Activated T-cell treated with anti-CD3 and anti-CD28 coated beads, Interleukin-2, amount 50 U/mL, for 72 hours (primary cell): ENCODE measurements at regions not wholly inside any gene's neighbourhood (a gene's known extent, or its start where the extent isn't known, plus 50 kb on each side); places are given as distances from the start of the nearest gene placed in this dataset.
"Not testable (repeated sequence)": the region's sequence is repeated elsewhere in the genome, so short reads cannot be mapped to it uniquely, and the experiment has no call there.

Experiments
- ATAC-seq, 2 donors: fragments of 150-1000 bp; cut with Tn5 transposase; replicated peaks in 1 of 2; 2 replicates each; pipeline ENCODE4 v1.10.0; 2021; ENCODE audit warnings: moderate library complexity in 2 of 2, mild to moderate bottlenecking in 1 of 2
- DNase-seq, 2 donors: peaks; one replicate each; pipeline ENCODE4 v3.0.0; 2021 to 2022; ENCODE audit warnings: mixed read lengths in 1 of 2
- H3K27ac Mint-ChIP-seq: one replicate; pipeline ENCODE4 v1.8.0; 2022; ENCODE audit warnings: mild to moderate bottlenecking, moderate library complexity, mixed read lengths
- H3K27me3 Mint-ChIP-seq: one replicate; pipeline ENCODE4 v1.8.0; 2022; ENCODE audit warnings: low read depth, mixed read lengths
- H3K36me3 Mint-ChIP-seq, 2 donors: one replicate each; pipeline ENCODE4 v1.8.0; 2022; ENCODE audit warnings: mixed read lengths in 2 of 2, mild to moderate bottlenecking in 1 of 2; ENCODE audit not compliant: insufficient read depth in 2 of 2
- H3K4me1 Mint-ChIP-seq: one replicate; pipeline ENCODE4 v1.8.0; 2022; ENCODE audit warnings: low read depth, mixed read lengths
- H3K4me3 Mint-ChIP-seq, 2 donors: one replicate each; pipeline ENCODE4 v1.8.0; 2022; ENCODE audit warnings: mild to moderate bottlenecking in 2 of 2, mixed read lengths in 2 of 2, moderate library complexity in 2 of 2
- H3K9me3 Mint-ChIP-seq, 2 donors: one replicate each; pipeline ENCODE4 v1.8.0; 2022; ENCODE audit warnings: mixed read lengths in 2 of 2

- Mint-ChIP-seq H3K4me3 (no peak overlapping the region), H3K9me3 (no peaks in the 10 kb centered on the region), H3K4me1 (peaks cover 11% of the 10 kb centered on the region), H3K27me3 (peaks cover 11% of the 10 kb centered on the region), H3K27ac (no peak overlapping the region), H3K36me3 (no peaks in the 10 kb centered on the region)
- no peak for DNase-seq
- no peak for ATAC-seq
Measured at GRCh38 chr13:27327633-27328032, 57.0 kb downstream of the RASL11A start.

DNA sequence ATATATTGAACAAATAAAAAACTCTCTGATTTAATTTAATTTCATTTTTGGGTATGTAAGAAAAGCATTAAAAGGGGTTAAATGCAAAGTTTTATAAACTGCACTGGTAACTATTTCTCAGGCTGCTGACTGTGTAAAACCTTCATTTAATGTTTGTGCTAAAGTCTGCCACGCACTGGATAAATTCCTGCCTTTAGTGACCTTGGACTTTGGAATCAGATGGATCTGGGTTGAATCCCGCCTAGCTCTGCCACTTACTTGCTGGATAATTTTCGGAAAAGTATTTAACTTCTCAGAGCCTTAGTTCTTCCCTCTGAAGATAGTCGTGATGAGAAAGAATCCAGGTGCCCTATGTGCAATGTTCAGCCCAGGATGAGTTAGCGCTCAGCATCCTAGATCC is 58.6 kb downstream of the RASL11A start:
- peaks cover 11% of the 10 kb centered on the region for H3K27me3 Mint-ChIP-seq
- no peaks in the 10 kb centered on the region for H3K36me3 Mint-ChIP-seq
- peaks cover 11% of the 10 kb centered on the region for H3K4me1 Mint-ChIP-seq
- DNase-seq (no peak), ATAC-seq (no peak)
- H3K4me3 Mint-ChIP-seq: no peak overlapping the region
- H3K9me3 Mint-ChIP-seq: no peaks in the 10 kb centered on the region
- H3K27ac Mint-ChIP-seq: no peak overlapping the region

DNA sequence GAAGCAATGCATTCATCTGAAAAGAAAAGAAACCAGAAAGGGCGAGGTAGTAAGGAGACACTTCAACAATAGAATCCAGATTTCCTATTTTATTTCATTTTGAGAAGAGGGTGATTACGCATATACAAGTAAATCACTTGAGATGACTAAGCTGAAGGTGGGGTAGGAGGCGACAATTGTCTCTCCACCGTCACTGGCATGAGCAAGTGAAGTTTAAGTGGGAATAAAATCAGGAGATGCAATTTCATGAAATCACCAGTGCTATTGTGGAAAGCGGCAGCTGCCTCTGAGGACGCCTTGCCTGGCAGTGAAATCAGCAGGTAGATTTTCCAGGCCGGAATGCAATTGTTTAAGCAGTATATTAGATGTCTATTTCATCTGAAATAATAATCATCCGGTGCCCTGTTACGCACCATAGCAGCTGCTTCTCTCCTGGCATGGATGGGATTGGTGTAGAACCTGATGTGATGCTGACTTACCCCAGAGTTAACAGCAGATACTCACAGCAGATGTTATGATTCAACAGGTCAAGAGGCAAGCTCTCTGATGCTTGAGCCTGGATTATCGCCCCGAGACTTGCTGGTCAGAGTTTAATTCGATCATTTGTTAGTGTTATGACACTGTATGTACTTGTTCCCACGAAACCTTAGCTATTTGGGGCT is 64.3 kb downstream of the RASL11A start:
- H3K9me3 Mint-ChIP-seq: no peaks in the 10 kb centered on the region
- peaks cover 13% of the 10 kb centered on the region for H3K4me1 Mint-ChIP-seq
- H3K27me3 Mint-ChIP-seq: peaks cover 12% of the 10 kb centered on the region
- no peaks in the 10 kb centered on the region for H3K36me3 Mint-ChIP-seq
- DNase-seq: no peak
- H3K4me3 Mint-ChIP-seq: no peak overlapping the region
- H3K27ac Mint-ChIP-seq: no peak overlapping the region
- no peak for ATAC-seq

DNA sequence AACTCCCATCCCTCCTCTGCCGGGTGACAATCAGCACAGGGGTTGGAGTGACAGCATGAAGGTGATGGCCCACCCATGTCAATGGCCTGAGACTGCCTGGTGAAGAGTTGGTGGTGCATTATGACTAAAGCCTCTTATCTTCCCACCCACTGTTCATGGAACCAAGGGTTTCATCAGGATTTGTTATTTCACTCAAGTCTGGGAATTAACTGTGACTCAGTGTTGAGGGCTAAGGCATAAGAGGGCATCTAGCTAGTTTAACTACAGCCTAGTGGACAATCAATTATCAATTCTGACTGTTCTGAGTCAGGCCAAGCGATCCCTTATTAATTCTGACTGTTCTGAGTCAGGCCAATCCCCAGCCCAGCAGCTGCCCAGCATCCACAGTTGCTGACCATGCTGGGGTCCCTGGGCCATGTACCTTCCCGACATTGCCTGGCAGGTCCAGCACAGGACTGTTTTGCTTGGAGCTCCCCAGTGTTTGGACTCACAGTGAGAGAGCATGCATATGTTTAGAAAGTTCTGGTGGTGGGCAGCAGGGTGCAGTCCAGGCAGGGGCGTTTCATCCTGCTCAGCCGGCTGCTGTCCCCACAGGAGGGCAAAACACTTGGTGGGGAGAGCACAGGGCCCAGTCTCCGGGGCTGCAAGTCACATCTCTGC is 65.5 kb downstream of the RASL11A start:
- H3K27ac Mint-ChIP-seq: no peak overlapping the region
- no peak for ATAC-seq
- no peak for DNase-seq
- H3K4me3 Mint-ChIP-seq: no peak overlapping the region
- H3K36me3 Mint-ChIP-seq: no peaks in the 10 kb centered on the region
- peaks cover 6% of the 10 kb centered on the region for H3K4me1 Mint-ChIP-seq
- H3K27me3 Mint-ChIP-seq: peaks cover 11% of the 10 kb centered on the region
- no peaks in the 10 kb centered on the region for H3K9me3 Mint-ChIP-seq

DNA sequence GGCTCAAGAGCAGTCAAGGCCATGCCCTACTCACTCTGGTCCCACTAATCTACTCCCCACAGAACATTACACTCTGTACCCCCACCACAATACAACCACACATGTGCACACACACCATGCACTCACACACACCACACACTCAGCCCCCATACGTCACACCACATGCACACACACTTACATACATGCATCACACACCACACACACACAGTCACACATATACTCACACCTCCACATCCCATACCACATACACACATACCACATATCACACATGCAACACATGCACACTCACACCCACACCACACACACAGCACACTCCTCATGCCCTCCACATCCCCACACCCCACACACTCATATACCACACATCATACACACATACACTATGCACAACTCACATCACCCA is 67.6 kb downstream of the RASL11A start:
- Mint-ChIP-seq H3K4me1 (peaks cover 6% of the 10 kb centered on the region), H3K27me3 (peaks cover 14% of the 10 kb centered on the region), H3K27ac (no peak overlapping the region), H3K4me3 (no peak overlapping the region), H3K9me3 (no peaks in the 10 kb centered on the region), H3K36me3 (no peaks in the 10 kb centered on the region)
- ATAC-seq: peak in 1 of 2 donors; percentile 18
- DNase-seq: no peak

GRCh38 chr13:27338816-27339215 is 68.2 kb downstream of the RASL11A start:
- DNase-seq (peak in 1 of 2 donors; percentile 19), ATAC-seq (peak in 1 of 2 donors; percentile 31)
- no peaks in the 10 kb centered on the region for H3K9me3 Mint-ChIP-seq
- no peaks in the 10 kb centered on the region for H3K36me3 Mint-ChIP-seq
- H3K4me3 Mint-ChIP-seq: no peak overlapping the region
- H3K27ac Mint-ChIP-seq: no peak overlapping the region
- peaks cover 14% of the 10 kb centered on the region for H3K27me3 Mint-ChIP-seq
- H3K4me1 Mint-ChIP-seq: peaks cover 6% of the 10 kb centered on the region

DNA sequence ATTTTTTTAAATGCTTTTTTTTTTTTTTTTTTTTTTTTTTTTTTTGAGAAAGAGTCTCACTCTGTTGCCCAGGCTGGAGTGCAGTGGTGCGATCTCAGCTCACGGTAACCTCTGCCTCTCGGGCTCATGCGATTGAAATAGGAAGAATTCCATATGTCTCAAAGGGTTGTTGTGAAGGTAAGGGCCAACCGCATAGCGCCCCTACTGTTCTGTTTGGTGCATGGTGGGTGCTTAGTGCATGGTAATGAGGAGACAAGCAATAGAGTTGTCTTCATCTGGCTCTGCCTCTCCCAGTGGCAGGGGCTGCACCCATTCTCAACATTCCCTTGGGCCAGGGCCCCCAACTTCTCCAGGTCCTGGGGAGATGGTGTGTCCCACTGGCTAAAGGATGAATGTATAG is 68.7 kb downstream of the RASL11A start:
- no peaks in the 10 kb centered on the region for H3K9me3 Mint-ChIP-seq
- H3K4me1 Mint-ChIP-seq: peaks cover 6% of the 10 kb centered on the region
- H3K27me3 Mint-ChIP-seq: peaks cover 13% of the 10 kb centered on the region

DNA sequence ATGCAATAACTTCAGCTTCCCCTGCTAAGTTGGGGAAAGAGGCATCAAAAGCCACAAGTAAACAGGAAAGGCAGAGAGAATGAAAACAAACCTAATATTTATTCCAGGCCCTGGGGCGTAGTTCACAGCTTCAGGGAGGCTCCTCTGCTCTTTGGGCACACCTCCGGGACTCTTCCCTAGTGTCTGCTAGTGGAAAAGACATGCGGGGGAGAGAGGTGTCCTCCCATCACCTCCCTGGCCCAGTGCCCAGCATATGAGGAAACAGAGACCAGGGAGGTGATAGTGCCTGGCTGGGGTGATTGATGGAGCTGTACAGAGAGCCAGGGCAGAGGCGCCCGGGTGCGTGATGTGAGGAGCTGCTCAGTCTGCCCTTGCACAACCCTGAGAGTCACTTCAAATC is 71.0 kb downstream of the RASL11A start:
- ATAC-seq (no peak), DNase-seq (no peak)
- Mint-ChIP-seq H3K27me3 (peaks cover 13% of the 10 kb centered on the region), H3K9me3 (no peaks in the 10 kb centered on the region), H3K4me3 (no peak overlapping the region), H3K27ac (no peak overlapping the region), H3K36me3 (no peaks in the 10 kb centered on the region), H3K4me1 (peaks cover 6% of the 10 kb centered on the region)

More for the DNA sequence above, 68.7 kb downstream of the RASL11A start:
- peak; percentile 60 to 79 for ATAC-seq
- H3K4me3 Mint-ChIP-seq: no peak overlapping the region
- DNase-seq: peak; percentile 44 to 49
- no peaks in the 10 kb centered on the region for H3K36me3 Mint-ChIP-seq
- H3K27ac Mint-ChIP-seq: no peak overlapping the region

DNA sequence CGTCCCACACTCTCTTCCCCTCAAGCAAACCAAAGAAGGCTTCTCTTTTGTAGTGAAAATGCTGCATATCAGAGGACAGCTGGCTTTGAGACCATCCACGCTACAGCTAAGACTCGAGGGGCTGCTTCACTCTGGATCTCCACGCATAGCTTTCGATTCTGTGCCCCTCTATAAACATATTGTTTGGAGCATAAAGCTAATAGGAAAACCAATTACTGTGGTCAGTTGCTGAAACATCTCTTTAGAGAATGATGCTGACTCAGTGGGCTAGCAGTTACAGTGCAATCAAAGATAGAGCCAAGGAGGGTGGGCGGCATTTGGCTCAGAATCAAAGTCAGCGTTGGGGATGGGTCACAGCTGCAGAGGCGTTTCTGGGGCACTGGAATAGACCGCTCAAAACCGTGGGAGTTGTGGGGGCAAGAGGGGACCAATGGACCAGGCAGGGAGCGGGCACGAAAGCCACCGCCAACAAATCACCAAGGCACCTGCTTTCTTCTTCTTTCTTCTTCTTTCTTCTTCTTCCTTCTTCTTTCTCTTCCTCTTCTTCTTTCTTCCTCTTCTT is 76.7 kb downstream of the RASL11A start:
- peaks cover 0 to 5% of the 10 kb centered on the region in 2 donors for H3K9me3 Mint-ChIP-seq
- ATAC-seq (no peak), DNase-seq (no peak)
- peaks cover 26% of the 10 kb centered on the region for H3K27me3 Mint-ChIP-seq
- no peaks in the 10 kb centered on the region for H3K4me1 Mint-ChIP-seq
- H3K4me3 Mint-ChIP-seq: no peak overlapping the region
- peaks cover 0 to 3% of the 10 kb centered on the region in 2 donors for H3K36me3 Mint-ChIP-seq
- H3K27ac Mint-ChIP-seq: no peak overlapping the region

DNA sequence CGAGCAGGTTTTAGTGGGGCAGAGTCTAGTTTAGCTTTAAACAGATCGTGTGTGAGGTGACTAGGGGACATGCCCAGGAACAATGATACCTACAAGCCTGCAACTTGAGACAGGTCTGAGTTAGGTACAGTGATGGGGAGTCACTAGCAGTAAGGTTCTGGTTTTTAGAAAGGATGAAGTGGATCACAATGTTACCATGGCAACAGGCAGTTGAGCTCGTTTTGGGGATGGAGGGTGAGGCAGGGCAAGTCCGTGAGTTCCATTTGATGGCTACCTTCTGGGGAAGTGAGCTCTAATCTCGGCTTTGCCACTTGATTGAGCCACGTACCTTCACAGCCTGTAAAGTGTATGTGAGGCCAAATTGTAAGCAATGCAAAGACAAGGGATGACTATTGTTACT is 76.0 kb upstream of the GTF3A start:
- Mint-ChIP-seq H3K4me3 (no peak overlapping the region), H3K36me3 (peaks cover 0 to 3% of the 10 kb centered on the region in 2 donors), H3K4me1 (peaks cover 11% of the 10 kb centered on the region), H3K27me3 (peaks cover 21% of the 10 kb centered on the region), H3K9me3 (peaks cover 0 to 5% of the 10 kb centered on the region in 2 donors), H3K27ac (no peak overlapping the region)
- DNase-seq (no peak), ATAC-seq (no peak)

DNA sequence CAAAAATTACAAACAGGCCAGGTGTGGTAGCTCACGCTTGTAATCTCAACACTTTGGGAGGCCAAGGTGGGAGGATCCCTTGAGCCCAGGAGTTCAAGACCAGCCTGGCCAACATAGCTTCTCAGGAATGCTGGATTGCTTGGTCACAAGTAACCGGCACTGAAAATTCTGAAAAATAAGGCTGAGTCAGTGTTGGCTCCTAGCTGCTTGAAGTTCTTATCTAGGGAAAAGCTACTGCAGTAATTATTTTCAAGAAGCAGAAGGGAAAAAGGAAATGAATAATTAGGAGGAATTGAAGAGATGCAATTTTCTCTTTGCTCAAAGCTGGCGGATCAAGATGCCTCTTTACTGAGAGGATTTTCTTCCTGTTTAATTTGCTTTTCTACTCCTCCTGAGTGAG is 75.0 kb upstream of the GTF3A start:
- peaks cover 0 to 3% of the 10 kb centered on the region in 2 donors for H3K36me3 Mint-ChIP-seq
- DNase-seq: no peak
- peaks cover 0 to 5% of the 10 kb centered on the region in 2 donors for H3K9me3 Mint-ChIP-seq
- H3K27ac Mint-ChIP-seq: no peak overlapping the region
- H3K27me3 Mint-ChIP-seq: peaks cover 21% of the 10 kb centered on the region
- H3K4me3 Mint-ChIP-seq: no peak overlapping the region
- peaks cover 18% of the 10 kb centered on the region for H3K4me1 Mint-ChIP-seq
- no peak for ATAC-seq

DNA sequence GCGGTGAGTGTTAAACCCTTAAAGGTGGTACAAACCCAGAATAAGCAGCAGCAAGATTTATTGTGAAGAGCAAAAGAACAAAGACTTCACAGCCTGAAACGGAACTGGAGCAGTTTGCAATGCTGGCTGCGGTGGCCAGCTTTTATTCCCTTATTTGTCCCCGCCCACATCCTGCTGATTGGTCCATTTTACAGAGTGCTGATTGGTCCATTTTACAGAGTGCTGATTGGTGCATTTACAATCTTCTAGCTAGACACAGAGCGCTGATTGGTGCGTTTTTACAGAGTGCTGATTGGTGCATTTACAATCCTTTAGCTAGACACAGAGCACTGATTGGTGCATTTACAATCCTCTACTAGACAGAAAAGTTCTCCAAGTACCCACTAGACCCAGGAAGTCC is 73.6 kb upstream of the GTF3A start:
- peaks cover 18% of the 10 kb centered on the region for H3K4me1 Mint-ChIP-seq
- not testable (repeated sequence) for H3K27ac Mint-ChIP-seq, DNase-seq, H3K4me3 Mint-ChIP-seq, H3K9me3 Mint-ChIP-seq, H3K36me3 Mint-ChIP-seq, ATAC-seq
- peaks cover 15% of the 10 kb centered on the region for H3K27me3 Mint-ChIP-seq

DNA sequence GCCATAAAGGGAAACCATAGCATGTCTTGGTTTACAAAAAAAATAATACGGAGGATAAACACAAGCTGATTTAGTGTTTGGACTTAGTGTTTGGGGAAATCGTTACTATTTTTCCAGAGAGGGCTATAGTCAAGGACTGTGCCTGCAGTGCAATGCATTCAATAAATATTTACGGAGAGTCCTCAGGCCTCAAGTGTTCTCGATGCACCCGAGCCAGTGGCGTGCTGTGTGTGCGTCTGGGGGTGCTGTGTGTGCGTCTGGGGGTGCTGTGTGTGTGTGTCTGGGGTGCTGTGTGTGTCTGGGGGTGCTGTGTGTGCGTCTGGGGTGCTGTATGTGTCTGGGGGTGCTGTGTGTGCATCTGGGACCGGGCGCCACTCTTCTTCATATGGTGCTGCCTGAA is 71.7 kb upstream of the GTF3A start:
- ATAC-seq: no peak
- H3K27me3 Mint-ChIP-seq: peaks cover 10% of the 10 kb centered on the region
- peaks cover 0 to 3% of the 10 kb centered on the region in 2 donors for H3K36me3 Mint-ChIP-seq
- peak overlapping the region; percentile 41 to 80 for H3K4me3 Mint-ChIP-seq
- peaks cover 0 to 5% of the 10 kb centered on the region in 2 donors for H3K9me3 Mint-ChIP-seq
- H3K4me1 Mint-ChIP-seq: peaks cover 18% of the 10 kb centered on the region
- no peak for DNase-seq
- peak overlapping the region; percentile 55 for H3K27ac Mint-ChIP-seq
